PC-3 (cell line): ENCODE measurements at regions not wholly inside any gene's neighbourhood (a gene's known extent, or its start where the extent isn't known, plus 50 kb on each side); places are given as distances from the start of the nearest gene placed in this dataset.

Experiments
- ATAC-seq: fragments of 200-7000 bp; cut with Tn5 transposase; 2 replicates; pipeline ENCODE4 v1.9.1; 2020; ENCODE audit warnings: mild to moderate bottlenecking, moderate library complexity
- BruUV-seq: library from RNA; stranded (reverse); fragments of 400-500 nt; replicated peaks from 2 replicates; lab custom pipeline; 2021; lab: Mats Ljungman, UMichigan
- CTCF ChIA-PET: fragments of 300-600 bp; sonication (Branson Sonifier 250); formaldehyde crosslinking; loops from one replicate; lab custom pipeline; 2022; ENCODE audit warnings: antibody characterized with exemption; lab: Charles Lee
- POLR2A ChIA-PET: fragments of 300-600 bp; sonication (Branson Sonifier 250); formaldehyde crosslinking; loops from one replicate; lab custom pipeline; 2022; ENCODE audit warnings: antibody characterized with exemption; ENCODE audit not compliant: unreplicated experiment; lab: Charles Lee
- DNase-seq: peaks from one replicate; pipeline ENCODE4 v3.0.0-alpha.2; 2015
- H2AFZ ChIP-seq: fragments of 300-600 bp; sonication (generic); 2 replicates; pipeline ENCODE4 v1.6.0; 2016; ENCODE audit warnings: antibody characterized with exemption, low read length
- H3F3A ChIP-seq: fragments of 300-600 bp; sonication (generic); one replicate; pipeline ENCODE4 v1.6.0; 2017; ENCODE audit warnings: antibody characterized with exemption, low read length, control low read depth, mild to moderate bottlenecking; ENCODE audit not compliant: unreplicated experiment
- H3K27ac ChIP-seq: fragments of 300-600 bp; sonication (generic); 2 replicates; pipeline ENCODE4 v1.5.1; 2016; ENCODE audit warnings: mild to moderate bottlenecking, low read length
- H3K27me3 ChIP-seq: fragments of 300-600 bp; sonication (generic); 2 replicates; pipeline ENCODE4 v1.6.1; 2016; ENCODE audit warnings: low read length, mixed read lengths
- H3K36me3 ChIP-seq: fragments of 300-600 bp; sonication (generic); 2 replicates; pipeline ENCODE4 v1.6.1; 2016; ENCODE audit warnings: low read depth, mixed run types, low read length, mixed read lengths
- H3K4me1 ChIP-seq: fragments of 300-600 bp; sonication (generic); 2 replicates; pipeline ENCODE4 v1.5.1; 2016; ENCODE audit warnings: low read length; ENCODE audit not compliant: insufficient read depth
- H3K4me2 ChIP-seq: fragments of 300-600 bp; sonication (generic); 2 replicates; pipeline ENCODE4 v1.6.0; 2016; ENCODE audit warnings: low read length
- H3K4me3 ChIP-seq: fragments of 300-600 bp; sonication (generic); 2 replicates; pipeline ENCODE4 v1.5.1; 2016; ENCODE audit warnings: mild to moderate bottlenecking, low read length, mixed read lengths
- H3K79me2 ChIP-seq: fragments of 300-600 bp; sonication (generic); 2 replicates; pipeline ENCODE4 v1.6.1; 2017; ENCODE audit warnings: low read length, mixed read lengths
- H3K9ac ChIP-seq: fragments of 300-600 bp; sonication (generic); 2 replicates; pipeline ENCODE4 v1.6.0; 2016; ENCODE audit warnings: mild to moderate bottlenecking, low read length
- H3K9me2 ChIP-seq: fragments of 300-600 bp; sonication (generic); replicated peaks from 2 replicates; pipeline ENCODE4 v1.6.1; 2016; ENCODE audit warnings: mixed run types, low read length, mixed read lengths
- H3K9me3 ChIP-seq: fragments of 300-600 bp; sonication (generic); 2 replicates; pipeline ENCODE4 v1.6.1; 2016; ENCODE audit warnings: low read length, mixed read lengths
- H4K20me1 ChIP-seq: fragments of 300-600 bp; sonication (generic); 2 replicates; pipeline ENCODE4 v1.6.1; 2016; ENCODE audit warnings: low read length, mixed read lengths
- CTCF ChIP-seq: fragments of 300-600 bp; sonication (generic); conservative IDR thresholded peaks from 2 replicates; pipeline ENCODE4 v1.5.1; 2017; ENCODE audit warnings: antibody characterized with exemption, low read depth, mild to moderate bottlenecking, low read length
- EZH2 ChIP-seq: fragments of 300-600 bp; sonication (generic); IDR thresholded peaks from one replicate; pipeline ENCODE4 v1.6.1; 2017; ENCODE audit warnings: antibody characterized with exemption, mild to moderate bottlenecking, low read length; ENCODE audit not compliant: unreplicated experiment
- EZH2phosphoT487 ChIP-seq: fragments of 300-600 bp; sonication (generic); IDR thresholded peaks from 2 replicates; pipeline ENCODE4 v1.6.1; 2018; ENCODE audit warnings: mild to moderate bottlenecking, antibody characterized with exemption, low read length, borderline replicate concordance
- intact Hi-C: fragments of 100-400 bp; cut with micrococcal nuclease; formaldehyde crosslinking; loops from 2 replicates; pipeline ENCODE4 v1.9.0; 2023

- ATAC-seq (no peak), DNase-seq (no peak)
- no peaks in the 10 kb centered on the region for H3K79me2 ChIP-seq
- H4K20me1 ChIP-seq, result no peaks in the 10 kb centered on the region
- peaks cover 78% of the 10 kb centered on the region for H3K27me3 ChIP-seq
- H2AFZ ChIP-seq, result no peak overlapping the region
- H3K4me1 ChIP-seq, result no peaks in the 10 kb centered on the region
- intact Hi-C loops, result no loop called here
- no peak overlapping the region for H3K27ac ChIP-seq
- H3K9ac ChIP-seq, result no peak overlapping the region
- ChIA-PET CTCF (no interaction called here), POLR2A (no interaction called here)
- H3K9me2 ChIP-seq, result no peaks in the 10 kb centered on the region
- no peak overlapping the region for H3K4me3 ChIP-seq
- H3K36me3 ChIP-seq, result no peaks in the 10 kb centered on the region
- no peak for TF ChIP-seq EZH2phosphoT487
- TF ChIP-seq EZH2, result no peak
- TF ChIP-seq CTCF, result no peak
- no TSS peak for BruUV-seq
- no peaks in the 10 kb centered on the region for H3K9me3 ChIP-seq
- no peaks in the 10 kb centered on the region for H3F3A ChIP-seq
- no peak overlapping the region for H3K4me2 ChIP-seq
These were observed 367.1 kb downstream of the HRH4 start for GRCh38 chr18:24827501-24827900.

DNA sequence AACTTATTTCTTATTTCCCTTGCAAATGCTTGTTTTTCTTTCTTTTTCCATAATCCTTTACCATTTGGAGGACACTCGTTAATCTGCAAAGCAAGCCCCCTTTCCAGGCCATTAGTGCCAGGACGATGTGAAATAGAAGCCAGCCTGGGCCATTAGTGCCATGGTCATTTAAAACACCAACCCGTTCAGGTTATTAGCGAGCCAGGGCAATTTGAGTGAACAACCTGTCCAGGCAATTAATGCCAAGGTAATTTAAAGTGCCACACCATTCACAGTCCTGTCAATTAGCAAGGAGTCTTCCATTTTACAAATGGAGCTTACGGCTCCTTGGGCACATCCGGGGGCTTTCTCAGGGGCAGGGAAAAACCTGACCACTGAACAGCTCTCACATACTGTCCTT, 370.6 kb downstream of the HRH4 start:
- Histone ChIP-seq H3K4me1 (no peaks in the 10 kb centered on the region), H3K36me3 (no peaks in the 10 kb centered on the region), H3K9me2 (no peaks in the 10 kb centered on the region), H3K4me2 (no peak overlapping the region), H3K27ac (no peak overlapping the region), H3K79me2 (no peaks in the 10 kb centered on the region), H3K9ac (no peak overlapping the region), H3F3A (no peaks in the 10 kb centered on the region), H3K4me3 (no peak overlapping the region), H3K9me3 (no peaks in the 10 kb centered on the region), H3K27me3 (peaks cover 81% of the 10 kb centered on the region), H4K20me1 (no peaks in the 10 kb centered on the region), H2AFZ (no peak overlapping the region)
- CTCF ChIA-PET, result no interaction called here
- intact Hi-C loops, result no loop called here
- BruUV-seq, result no TSS peak
- POLR2A ChIA-PET, result no interaction called here
- DNase-seq (no peak), ATAC-seq (no peak)
- TF ChIP-seq EZH2 (no peak), EZH2phosphoT487 (no peak), CTCF (no peak)

- CTCF ChIA-PET, result no interaction called here
- H3K9me2 ChIP-seq, result no peaks in the 10 kb centered on the region
- H3K9ac ChIP-seq, result no peak overlapping the region
- no peaks in the 10 kb centered on the region for H3K4me1 ChIP-seq
- no peak overlapping the region for H2AFZ ChIP-seq
- no peaks in the 10 kb centered on the region for H3K79me2 ChIP-seq
- no peaks in the 10 kb centered on the region for H3K9me3 ChIP-seq
- DNase-seq (no peak), ATAC-seq (no peak)
- H3K27ac ChIP-seq, result no peak overlapping the region
- peaks cover 72% of the 10 kb centered on the region for H3K27me3 ChIP-seq
- H3F3A ChIP-seq, result no peaks in the 10 kb centered on the region
- H4K20me1 ChIP-seq, result no peaks in the 10 kb centered on the region
- BruUV-seq, result no TSS peak
- H3K4me3 ChIP-seq, result no peak overlapping the region
- H3K4me2 ChIP-seq, result no peak overlapping the region
- TF ChIP-seq EZH2phosphoT487 (no peak), EZH2 (no peak), CTCF (no peak)
- POLR2A ChIA-PET, result no interaction called here
- intact Hi-C loops, result no loop called here
- no peaks in the 10 kb centered on the region for H3K36me3 ChIP-seq
These were observed 371.6 kb downstream of the HRH4 start for GRCh38 chr18:24831871-24832665.
